ENCODE measurements at regions not wholly inside any gene's neighbourhood (a gene's known extent, or its start where the extent isn't known, plus 50 kb on each side); places are given as distances from the start of the nearest gene placed in this dataset.
"Not testable (repeated sequence)": the region's sequence is repeated elsewhere in the genome, so short reads cannot be mapped to it uniquely, and the experiment has no call there.

DNA sequence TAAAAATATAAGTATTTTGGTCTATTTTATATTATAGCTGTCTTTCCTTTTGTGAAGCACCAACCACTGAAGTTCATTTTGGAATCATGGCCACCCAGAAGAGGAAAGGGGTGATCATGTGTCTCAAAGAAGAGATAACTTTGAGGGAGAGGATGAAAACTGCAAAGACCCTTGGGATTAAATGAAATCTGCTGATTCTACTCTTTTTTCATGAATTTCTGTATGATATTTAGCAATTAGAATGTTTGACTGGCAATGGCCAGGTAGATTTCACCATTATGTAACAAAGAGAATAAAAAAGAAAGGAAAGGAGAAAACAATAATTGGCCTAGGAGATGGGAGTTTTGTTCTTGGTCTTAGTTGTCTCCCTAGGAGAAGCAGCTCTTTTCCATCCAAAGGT lies 350.8 kb downstream of the EMP1 start:
- DNase-seq, result no peak

GRCh38 chr12:13546231-13546630 lies 349.7 kb downstream of the EMP1 start:
- DNase-seq, result no peak

- DNase-seq, result no peak
Observed at GRCh38 chr12:13539051-13539450, 342.5 kb downstream of the EMP1 start.

- DNase-seq, result no peak
Observed at GRCh38 chr12:13538136-13538535, 341.6 kb downstream of the EMP1 start.

DNA sequence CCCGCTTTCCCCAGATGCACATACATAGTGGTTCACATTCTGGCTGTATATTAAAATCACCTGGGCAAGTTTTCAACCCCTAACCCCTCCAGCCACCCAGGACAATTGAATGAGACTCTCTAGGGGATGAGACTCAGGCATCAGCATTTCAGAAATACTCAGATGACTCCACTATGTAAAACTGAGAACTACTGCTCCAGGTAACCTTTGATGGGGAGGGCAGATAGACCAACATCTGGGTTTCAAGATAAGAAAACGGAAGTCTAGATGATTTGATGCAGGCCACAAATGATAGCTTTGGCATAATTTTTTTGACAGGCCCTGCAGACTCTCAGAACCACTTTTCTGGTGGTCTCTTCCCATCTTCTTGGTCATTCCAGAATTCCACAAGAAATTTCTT lies 341.1 kb downstream of the EMP1 start:
- DNase-seq, result no peak

DNA sequence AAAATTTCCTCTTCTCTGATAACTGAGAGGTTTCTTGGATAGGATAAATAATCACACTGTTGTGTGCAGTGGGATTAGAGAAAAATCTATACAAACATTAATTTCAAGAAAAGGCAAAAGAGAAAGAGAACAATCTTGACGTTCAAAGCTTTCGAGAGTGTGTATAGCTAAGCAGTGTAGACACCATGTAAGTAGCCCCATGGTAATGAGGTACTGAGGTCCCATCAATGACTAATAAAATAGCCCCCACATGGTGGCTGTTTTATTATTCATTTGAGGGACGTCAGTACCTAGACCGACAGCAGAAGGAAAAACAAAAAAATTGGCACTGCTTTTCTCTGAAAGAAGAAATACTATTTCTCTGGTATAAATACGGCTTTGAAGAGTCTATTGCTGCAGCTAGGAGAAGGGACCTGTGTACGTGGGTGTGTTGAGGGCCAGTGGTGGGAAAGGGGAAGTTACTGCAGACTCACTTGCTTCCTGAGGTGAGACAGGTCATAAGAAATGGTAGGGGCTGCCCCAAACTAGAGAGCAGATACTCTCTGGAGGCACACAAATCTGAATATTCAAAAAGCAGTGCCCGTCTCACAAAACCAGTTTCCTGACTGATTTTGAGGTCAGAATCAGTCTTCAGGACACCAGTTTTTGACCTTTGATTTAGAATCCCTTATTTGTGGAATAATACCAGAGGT lies 339.8 kb downstream of the EMP1 start:
- DNase-seq, result no peak

GRCh38 chr12:13534645-13535398 lies 338.3 kb downstream of the EMP1 start:
- DNase-seq, result peak; percentile 55

- no peak for DNase-seq
Observed at GRCh38 chr12:13534242-13534641, 337.7 kb downstream of the EMP1 start.

DNA sequence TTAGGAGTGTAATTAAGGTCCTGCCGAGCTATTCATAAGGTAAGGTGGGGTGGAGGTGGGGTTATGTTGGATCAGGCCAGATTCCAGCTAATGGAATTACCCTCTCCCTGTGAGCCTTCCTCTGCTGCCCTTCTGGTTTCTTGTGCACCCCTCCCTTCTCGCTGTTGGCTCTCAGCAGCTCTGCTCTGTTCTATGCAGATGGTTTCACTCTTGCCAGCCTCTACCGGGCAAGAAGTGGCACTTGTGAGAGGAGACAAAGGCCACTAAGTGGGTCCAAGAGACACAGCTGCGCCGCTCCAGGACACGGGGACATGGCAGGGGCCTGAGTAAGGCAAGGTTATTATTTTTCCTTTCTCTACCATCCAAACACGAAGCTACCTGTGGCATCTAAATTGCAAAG lies 334.4 kb downstream of the EMP1 start:
- DNase-seq, result no peak

DNA sequence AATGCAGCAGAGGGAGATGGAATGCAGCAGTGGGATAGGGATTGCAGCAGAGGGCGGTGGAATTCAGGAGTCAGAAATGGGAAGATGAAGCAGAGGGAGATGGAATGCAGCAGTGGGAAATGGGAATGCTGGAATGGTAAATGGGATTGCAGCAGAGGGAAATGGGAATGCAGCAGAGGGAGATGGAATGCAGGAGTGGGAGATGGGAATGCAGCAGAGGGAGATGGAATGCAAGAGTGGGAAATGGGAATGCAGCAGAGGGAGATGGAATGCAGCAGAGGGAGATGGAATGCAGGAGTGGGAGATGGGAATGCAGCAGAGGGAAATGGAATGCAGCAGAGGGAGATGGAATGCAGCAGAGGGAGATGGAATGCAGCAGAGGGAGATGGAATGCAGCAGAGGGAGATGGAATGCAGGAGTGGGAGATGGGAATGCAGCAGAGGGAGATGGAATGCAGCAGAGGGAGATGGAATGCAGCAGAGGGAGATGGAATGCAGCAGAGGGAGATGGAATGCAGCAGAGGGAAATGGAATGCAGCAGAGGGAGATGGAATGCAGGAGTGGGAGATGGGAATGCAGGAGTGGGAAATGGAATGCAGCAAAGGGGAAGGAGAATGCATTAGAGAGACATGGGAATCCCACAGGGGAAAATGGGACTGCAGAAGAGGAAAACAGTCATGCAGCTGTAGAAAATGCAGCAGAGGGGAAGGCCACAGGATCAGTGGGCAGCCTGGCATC lies 329.8 kb downstream of the EMP1 start:
- DNase-seq, result not testable (repeated sequence)

GRCh38 chr12:13523536-13524307 lies 327.2 kb downstream of the EMP1 start:
- DNase-seq, result no peak

DNA sequence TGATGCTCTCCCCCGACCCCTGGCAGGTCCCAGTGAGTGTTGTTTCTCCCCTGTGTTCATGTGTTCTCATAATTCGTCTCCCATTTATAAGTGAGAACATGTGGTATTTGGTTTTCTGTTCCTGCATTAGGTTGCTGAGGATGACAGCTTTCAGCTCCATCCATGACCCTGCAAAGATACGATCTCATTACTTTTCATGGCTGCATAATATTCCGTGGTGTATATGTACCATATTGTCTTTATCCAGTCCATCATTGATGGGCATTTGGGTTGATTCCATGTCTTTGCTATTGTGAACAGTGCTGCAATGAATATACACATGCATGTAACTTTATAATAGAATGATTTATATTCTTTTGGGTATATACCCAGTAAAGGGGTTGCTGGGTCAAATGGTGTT lies 321.5 kb downstream of the EMP1 start:
- DNase-seq, result not testable (repeated sequence)

GRCh38 chr12:13509740-13510139 lies 313.2 kb downstream of the EMP1 start:
- no peak for DNase-seq

- no peak for DNase-seq
Observed at GRCh38 chr12:13505636-13506035, 309.1 kb downstream of the EMP1 start.

DNA sequence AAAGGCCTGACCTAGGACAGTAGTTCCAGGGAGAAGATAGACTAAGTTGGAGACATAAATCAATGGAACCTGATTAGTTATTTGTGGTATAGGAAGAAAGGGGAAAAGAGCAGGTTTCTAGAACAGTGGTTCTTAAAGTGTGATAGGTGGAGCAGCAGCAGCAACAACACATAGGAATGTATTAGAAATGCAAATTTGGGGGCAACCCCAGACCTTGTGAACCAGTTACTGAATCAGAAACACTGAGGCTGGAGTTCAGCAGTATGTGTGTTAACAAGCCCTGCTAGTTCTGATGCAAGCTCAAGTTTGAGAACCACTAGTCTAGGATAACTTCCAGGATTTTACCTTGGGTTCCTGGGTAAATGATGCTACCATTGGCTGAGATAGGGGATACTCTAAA lies 308.7 kb downstream of the EMP1 start:
- DNase-seq, result no peak

- no peak for DNase-seq
Observed at GRCh38 chr12:13504736-13505135, 308.2 kb downstream of the EMP1 start.

- no peak for DNase-seq
Observed at GRCh38 chr12:13504074-13504473, 307.5 kb downstream of the EMP1 start.

GRCh38 chr12:13503094-13503835 lies 306.7 kb downstream of the EMP1 start:
- no peak for DNase-seq

DNA sequence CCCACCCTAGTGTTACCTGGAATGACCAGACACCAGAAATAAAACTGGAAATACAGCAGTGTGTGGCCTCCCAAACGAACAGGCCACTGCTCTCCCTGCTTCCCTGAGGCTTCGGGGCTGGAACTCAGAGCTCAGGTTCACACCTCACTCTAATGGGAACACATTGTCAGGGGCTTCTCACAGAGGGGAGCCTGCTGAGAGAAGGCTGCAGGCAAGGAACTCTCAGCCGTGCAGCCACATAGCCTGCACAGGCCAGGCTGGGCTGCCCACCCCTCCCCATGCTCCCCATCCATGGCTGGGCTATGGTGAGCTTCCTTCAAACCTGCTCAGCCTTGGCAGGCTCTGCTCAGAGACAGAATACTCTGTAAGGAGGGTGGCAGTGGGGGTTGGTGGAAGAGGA lies 302.5 kb downstream of the EMP1 start:
- DNase-seq, result no peak

- DNase-seq, result no peak
Observed at GRCh38 chr12:13496111-13496510, 299.6 kb downstream of the EMP1 start.

GRCh38 chr12:13489246-13489645 lies 292.7 kb downstream of the EMP1 start:
- no peak for DNase-seq

- no peak for DNase-seq
Observed at GRCh38 chr12:13487326-13487725, 290.8 kb downstream of the EMP1 start.
